ENCODE measurements at regions not wholly inside any gene's neighbourhood (a gene's known extent, or its start where the extent isn't known, plus 50 kb on each side); places are given as distances from the start of the nearest gene placed in this dataset.

DNA sequence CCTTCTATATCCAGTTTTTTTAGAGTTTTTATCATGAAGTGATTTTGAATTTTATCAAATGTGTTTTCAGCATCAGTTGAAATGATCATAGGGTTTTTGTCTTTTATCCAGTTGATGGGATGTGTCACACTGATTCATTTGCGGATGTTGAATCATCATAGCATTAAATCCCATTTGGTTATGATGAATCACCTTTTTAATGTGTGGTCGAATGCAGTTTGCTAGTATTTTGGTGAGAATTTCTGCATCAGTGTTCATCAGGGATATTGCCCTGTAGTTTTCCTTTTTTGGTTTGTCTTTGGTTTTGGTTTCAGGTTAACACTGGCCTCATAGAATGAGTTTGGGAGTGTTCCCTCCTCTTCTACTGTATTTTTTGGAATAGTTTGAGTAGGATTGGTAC, 80.3 kb downstream of the DIRAS3 start:
- no peaks in the 10 kb centered on the region for H3K27me3 Mint-ChIP-seq (ENCODE audit: unreplicated experiment)
- H3K36me3 Mint-ChIP-seq (ENCODE audit: unreplicated experiment), result no peaks in the 10 kb centered on the region
- no peaks in the 10 kb centered on the region for H3K9me3 Mint-ChIP-seq (ENCODE audit: unreplicated experiment)
- TF ChIP-seq, protein P1, sequence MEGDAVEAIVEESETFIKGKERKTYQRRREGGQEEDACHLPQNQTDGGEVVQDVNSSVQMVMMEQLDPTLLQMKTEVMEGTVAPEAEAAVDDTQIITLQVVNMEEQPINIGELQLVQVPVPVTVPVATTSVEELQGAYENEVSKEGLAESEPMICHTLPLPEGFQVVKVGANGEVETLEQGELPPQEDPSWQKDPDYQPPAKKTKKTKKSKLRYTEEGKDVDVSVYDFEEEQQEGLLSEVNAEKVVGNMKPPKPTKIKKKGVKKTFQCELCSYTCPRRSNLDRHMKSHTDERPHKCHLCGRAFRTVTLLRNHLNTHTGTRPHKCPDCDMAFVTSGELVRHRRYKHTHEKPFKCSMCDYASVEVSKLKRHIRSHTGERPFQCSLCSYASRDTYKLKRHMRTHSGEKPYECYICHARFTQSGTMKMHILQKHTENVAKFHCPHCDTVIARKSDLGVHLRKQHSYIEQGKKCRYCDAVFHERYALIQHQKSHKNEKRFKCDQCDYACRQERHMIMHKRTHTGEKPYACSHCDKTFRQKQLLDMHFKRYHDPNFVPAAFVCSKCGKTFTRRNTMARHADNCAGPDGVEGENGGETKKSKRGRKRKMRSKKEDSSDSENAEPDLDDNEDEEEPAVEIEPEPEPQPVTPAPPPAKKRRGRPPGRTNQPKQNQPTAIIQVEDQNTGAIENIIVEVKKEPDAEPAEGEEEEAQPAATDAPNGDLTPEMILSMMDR (IDR thresholded peaks at IDR 0.05; ENCODE audit: partially characterized antibody, unreplicated experiment), result no peak
- no peak for DNase-seq
- H3K27ac Mint-ChIP-seq (ENCODE audit: unreplicated experiment), result no peak overlapping the region
- no peaks in the 10 kb centered on the region for H3K4me1 Mint-ChIP-seq (ENCODE audit: low read depth, unreplicated experiment)
- no peak overlapping the region for H3K4me3 Mint-ChIP-seq (ENCODE audit: unreplicated experiment)

DNA sequence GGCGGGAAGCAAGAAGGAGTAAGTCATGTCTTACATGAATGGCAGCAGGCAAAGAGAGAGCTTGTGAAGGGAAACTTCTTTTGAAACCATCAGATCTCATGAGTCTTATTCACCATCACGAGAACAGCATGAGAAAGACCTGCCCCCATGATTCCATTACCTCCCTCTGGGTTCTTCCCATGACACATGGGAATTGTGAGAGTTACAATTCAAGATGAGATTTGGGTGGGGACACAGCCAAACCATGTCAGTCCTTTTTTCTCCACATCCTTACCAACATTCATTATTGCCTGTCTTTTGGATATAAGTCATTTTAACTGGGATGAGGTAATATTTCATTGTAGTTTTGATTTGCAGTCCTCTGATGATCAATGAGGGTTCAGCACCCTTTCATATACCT, 81.0 kb downstream of the DIRAS3 start:
- TF ChIP-seq, protein P1 (IDR thresholded peaks at IDR 0.05; ENCODE audit: partially characterized antibody, unreplicated experiment), result no peak
- no peaks in the 10 kb centered on the region for H3K4me1 Mint-ChIP-seq (ENCODE audit: low read depth, unreplicated experiment)
- no peak for DNase-seq
- no peaks in the 10 kb centered on the region for H3K9me3 Mint-ChIP-seq (ENCODE audit: unreplicated experiment)
- H3K27me3 Mint-ChIP-seq (ENCODE audit: unreplicated experiment), result no peaks in the 10 kb centered on the region
- no peak overlapping the region for H3K4me3 Mint-ChIP-seq (ENCODE audit: unreplicated experiment)
- H3K27ac Mint-ChIP-seq (ENCODE audit: unreplicated experiment), result no peak overlapping the region
- H3K36me3 Mint-ChIP-seq (ENCODE audit: unreplicated experiment), result no peaks in the 10 kb centered on the region

DNA sequence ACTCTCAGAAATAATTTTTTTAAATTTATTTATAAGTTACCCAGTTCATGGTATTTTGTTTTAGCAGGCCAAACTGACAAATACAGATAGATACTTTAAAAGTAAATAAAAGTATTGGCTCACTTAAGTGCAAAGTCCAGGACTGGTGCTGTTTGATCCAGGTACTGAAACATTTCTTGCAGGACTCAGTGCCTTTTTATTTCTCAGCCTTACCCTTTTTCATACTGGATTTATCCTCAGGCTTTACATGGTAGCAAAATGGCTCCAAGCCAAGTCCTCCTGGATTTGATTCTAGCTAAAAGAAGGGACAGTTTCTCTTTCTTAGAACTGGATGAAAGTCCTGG, 83.8 kb downstream of the DIRAS3 start:
- TF ChIP-seq, protein P1 (IDR thresholded peaks at IDR 0.05; ENCODE audit: partially characterized antibody, unreplicated experiment), result no peak
- no peaks in the 10 kb centered on the region for H3K27me3 Mint-ChIP-seq (ENCODE audit: unreplicated experiment)
- no peaks in the 10 kb centered on the region for H3K9me3 Mint-ChIP-seq (ENCODE audit: unreplicated experiment)
- no peaks in the 10 kb centered on the region for H3K4me1 Mint-ChIP-seq (ENCODE audit: low read depth, unreplicated experiment)
- no peak overlapping the region for H3K4me3 Mint-ChIP-seq (ENCODE audit: unreplicated experiment)
- DNase-seq, result no peak
- no peak overlapping the region for H3K27ac Mint-ChIP-seq (ENCODE audit: unreplicated experiment)
- H3K36me3 Mint-ChIP-seq (ENCODE audit: unreplicated experiment), result peaks cover 14% of the 10 kb centered on the region

DNA sequence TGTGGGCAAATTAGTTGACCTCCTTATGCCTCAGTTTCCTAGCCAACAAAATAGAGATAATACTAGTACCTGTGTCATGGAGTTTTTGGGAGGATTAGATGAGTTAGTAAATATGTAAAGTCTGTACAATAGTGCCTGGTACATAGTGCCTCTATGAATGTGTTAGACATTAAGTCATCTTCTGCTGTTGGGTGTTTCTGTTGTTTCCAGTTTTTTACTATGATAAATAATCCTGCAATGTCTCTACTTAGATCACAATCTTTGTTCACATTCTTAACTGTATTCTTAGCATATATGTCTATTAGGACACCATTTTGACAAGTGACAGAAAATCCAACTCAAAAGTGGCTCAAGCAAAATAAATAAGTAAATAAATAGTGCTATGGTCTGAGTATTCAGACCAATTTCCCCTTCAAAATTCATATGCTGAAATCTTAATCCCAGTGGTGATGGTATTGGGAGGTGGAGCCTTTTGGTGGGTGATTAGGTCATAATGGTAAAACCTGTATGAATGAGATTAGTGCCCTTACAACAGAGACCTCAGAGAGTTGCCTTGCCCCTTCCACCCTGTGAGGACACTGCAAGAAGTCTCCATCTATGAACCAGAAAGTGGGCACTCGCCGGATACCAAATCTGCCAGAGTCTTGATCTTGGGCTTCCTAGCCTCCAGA, 84.3 kb downstream of the DIRAS3 start:
- no peak for DNase-seq
- no peaks in the 10 kb centered on the region for H3K4me1 Mint-ChIP-seq (ENCODE audit: low read depth, unreplicated experiment)
- H3K27me3 Mint-ChIP-seq (ENCODE audit: unreplicated experiment), result no peaks in the 10 kb centered on the region
- TF ChIP-seq, protein P1 (IDR thresholded peaks at IDR 0.05; ENCODE audit: partially characterized antibody, unreplicated experiment), result no peak
- H3K36me3 Mint-ChIP-seq (ENCODE audit: unreplicated experiment), result peaks cover 14% of the 10 kb centered on the region
- no peak overlapping the region for H3K4me3 Mint-ChIP-seq (ENCODE audit: unreplicated experiment)
- no peak overlapping the region for H3K27ac Mint-ChIP-seq (ENCODE audit: unreplicated experiment)
- H3K9me3 Mint-ChIP-seq (ENCODE audit: unreplicated experiment), result no peaks in the 10 kb centered on the region

DNA sequence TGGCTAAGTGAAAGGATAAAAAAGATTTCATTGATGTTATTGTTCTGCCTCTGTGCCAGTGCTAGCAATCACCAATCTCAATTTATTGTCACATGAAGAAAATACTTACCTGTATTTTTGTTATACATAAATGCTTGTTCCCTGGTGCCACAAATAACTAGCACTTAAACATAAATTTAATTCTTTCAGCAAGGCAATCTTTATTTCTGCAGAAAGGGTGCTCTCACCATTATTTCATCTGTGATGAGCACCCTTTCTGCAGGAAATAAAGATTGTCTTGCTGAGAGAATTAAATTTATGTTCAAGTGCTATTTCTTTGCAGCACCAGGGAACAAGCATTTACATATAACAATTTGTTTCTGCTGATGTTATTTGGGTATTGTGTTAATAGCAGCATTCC, 87.2 kb downstream of the DIRAS3 start:
- H3K36me3 Mint-ChIP-seq (ENCODE audit: unreplicated experiment), result peaks cover 14% of the 10 kb centered on the region
- no peaks in the 10 kb centered on the region for H3K4me1 Mint-ChIP-seq (ENCODE audit: low read depth, unreplicated experiment)
- no peak overlapping the region for H3K27ac Mint-ChIP-seq (ENCODE audit: unreplicated experiment)
- TF ChIP-seq, protein P1 (IDR thresholded peaks at IDR 0.05; ENCODE audit: partially characterized antibody, unreplicated experiment), result no peak
- no peaks in the 10 kb centered on the region for H3K9me3 Mint-ChIP-seq (ENCODE audit: unreplicated experiment)
- H3K4me3 Mint-ChIP-seq (ENCODE audit: unreplicated experiment), result no peak overlapping the region
- no peak for DNase-seq
- no peaks in the 10 kb centered on the region for H3K27me3 Mint-ChIP-seq (ENCODE audit: unreplicated experiment)
